ENCODE measurements at regions not wholly inside any gene's neighbourhood (a gene's known extent, or its start where the extent isn't known, plus 50 kb on each side); places are given as distances from the start of the nearest gene placed in this dataset.

DNA sequence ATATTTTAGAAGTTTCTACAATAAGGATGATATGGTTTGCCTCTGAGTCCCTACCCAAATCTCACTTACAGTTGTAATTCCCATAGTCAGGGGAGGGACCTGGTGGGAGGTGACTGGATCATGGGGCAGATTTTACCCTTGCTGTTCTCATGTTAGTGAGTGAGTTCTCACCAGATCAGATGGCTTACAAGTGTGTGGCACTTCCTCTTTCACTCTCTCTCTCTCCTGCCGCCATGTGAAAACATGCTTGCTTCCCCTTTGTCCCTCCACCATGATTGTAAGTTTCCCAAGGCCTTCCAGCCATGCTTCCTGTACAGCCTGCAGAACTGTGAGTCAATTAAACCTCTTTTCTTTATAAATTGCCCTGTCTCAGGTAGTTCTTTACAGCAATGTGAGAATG is 527.5 kb upstream of the ID4 start:
- TF ChIP-seq, protein P1, sequence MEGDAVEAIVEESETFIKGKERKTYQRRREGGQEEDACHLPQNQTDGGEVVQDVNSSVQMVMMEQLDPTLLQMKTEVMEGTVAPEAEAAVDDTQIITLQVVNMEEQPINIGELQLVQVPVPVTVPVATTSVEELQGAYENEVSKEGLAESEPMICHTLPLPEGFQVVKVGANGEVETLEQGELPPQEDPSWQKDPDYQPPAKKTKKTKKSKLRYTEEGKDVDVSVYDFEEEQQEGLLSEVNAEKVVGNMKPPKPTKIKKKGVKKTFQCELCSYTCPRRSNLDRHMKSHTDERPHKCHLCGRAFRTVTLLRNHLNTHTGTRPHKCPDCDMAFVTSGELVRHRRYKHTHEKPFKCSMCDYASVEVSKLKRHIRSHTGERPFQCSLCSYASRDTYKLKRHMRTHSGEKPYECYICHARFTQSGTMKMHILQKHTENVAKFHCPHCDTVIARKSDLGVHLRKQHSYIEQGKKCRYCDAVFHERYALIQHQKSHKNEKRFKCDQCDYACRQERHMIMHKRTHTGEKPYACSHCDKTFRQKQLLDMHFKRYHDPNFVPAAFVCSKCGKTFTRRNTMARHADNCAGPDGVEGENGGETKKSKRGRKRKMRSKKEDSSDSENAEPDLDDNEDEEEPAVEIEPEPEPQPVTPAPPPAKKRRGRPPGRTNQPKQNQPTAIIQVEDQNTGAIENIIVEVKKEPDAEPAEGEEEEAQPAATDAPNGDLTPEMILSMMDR (IDR thresholded peaks at IDR 0.05; ENCODE audit: poor library complexity, severe bottlenecking), result no peak
- no peak for TF ChIP-seq POLR2AphosphoS5 (IDR thresholded peaks at IDR 0.05)
- no peak for TF ChIP-seq EZH2 (IDR thresholded peaks at IDR 0.05; ENCODE audit: borderline replicate concordance, insufficient read depth, low read length, poor library complexity, severe bottlenecking)
- no peak for TF ChIP-seq SMC3 (conservative IDR thresholded peaks at IDR 0.05; ENCODE audit: poor library complexity)
- TF ChIP-seq, protein P2, sequence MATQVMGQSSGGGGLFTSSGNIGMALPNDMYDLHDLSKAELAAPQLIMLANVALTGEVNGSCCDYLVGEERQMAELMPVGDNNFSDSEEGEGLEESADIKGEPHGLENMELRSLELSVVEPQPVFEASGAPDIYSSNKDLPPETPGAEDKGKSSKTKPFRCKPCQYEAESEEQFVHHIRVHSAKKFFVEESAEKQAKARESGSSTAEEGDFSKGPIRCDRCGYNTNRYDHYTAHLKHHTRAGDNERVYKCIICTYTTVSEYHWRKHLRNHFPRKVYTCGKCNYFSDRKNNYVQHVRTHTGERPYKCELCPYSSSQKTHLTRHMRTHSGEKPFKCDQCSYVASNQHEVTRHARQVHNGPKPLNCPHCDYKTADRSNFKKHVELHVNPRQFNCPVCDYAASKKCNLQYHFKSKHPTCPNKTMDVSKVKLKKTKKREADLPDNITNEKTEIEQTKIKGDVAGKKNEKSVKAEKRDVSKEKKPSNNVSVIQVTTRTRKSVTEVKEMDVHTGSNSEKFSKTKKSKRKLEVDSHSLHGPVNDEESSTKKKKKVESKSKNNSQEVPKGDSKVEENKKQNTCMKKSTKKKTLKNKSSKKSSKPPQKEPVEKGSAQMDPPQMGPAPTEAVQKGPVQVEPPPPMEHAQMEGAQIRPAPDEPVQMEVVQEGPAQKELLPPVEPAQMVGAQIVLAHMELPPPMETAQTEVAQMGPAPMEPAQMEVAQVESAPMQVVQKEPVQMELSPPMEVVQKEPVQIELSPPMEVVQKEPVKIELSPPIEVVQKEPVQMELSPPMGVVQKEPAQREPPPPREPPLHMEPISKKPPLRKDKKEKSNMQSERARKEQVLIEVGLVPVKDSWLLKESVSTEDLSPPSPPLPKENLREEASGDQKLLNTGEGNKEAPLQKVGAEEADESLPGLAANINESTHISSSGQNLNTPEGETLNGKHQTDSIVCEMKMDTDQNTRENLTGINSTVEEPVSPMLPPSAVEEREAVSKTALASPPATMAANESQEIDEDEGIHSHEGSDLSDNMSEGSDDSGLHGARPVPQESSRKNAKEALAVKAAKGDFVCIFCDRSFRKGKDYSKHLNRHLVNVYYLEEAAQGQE (IDR thresholded peaks at IDR 0.05; ENCODE audit: borderline replicate concordance), result no peak
- TF ChIP-seq EP300 (conservative IDR thresholded peaks at IDR 0.05; ENCODE audit: poor library complexity, severe bottlenecking), result no peak
